B cell (primary cell): ENCODE measurements at regions not wholly inside any gene's neighbourhood (a gene's known extent, or its start where the extent isn't known, plus 50 kb on each side); places are given as distances from the start of the nearest gene placed in this dataset.

Source experiments
- ATAC-seq: fragments of 200-7000 bp; cut with Tn5 transposase; one replicate; pipeline ENCODE4 v1.10.0; 2021; ENCODE audit warnings: low read depth, mild to moderate bottlenecking, moderate number of reproducible peaks, moderate library complexity
- CTCF ChIA-PET: fragments of 350-600 bp; sonication (Branson Sonifier 250); formaldehyde crosslinking; loops from one replicate; lab custom pipeline; 2021; ENCODE audit warnings: antibody characterized with exemption, inconsistent platforms; lab: Charles Lee
- POLR2A ChIA-PET: fragments of 350-600 bp; sonication (Branson Sonifier 250); formaldehyde crosslinking; loops from one replicate; lab custom pipeline; 2021; ENCODE audit warnings: antibody characterized with exemption; lab: Charles Lee
- DNase-seq: peaks from one replicate; pipeline ENCODE4 v3.0.0; 2013
- H2AFZ ChIP-seq: 2 replicates; pipeline ENCODE4 v1.6.1; 2012; ENCODE audit warnings: mild to moderate bottlenecking, low read depth, low read length; ENCODE audit not compliant: insufficient read depth, poor library complexity, severe bottlenecking
- H3K27ac ChIP-seq, 2 donors: 1 replicate in 1 of 2; 2 replicates in 1 of 2; pipeline ENCODE4 v1.5.1; 2012 to 2013; ENCODE audit warnings: low read length in 2 of 2, mild to moderate bottlenecking in 2 of 2, moderate library complexity in 1 of 2
- H3K27me3 ChIP-seq, 4 experiments: fragments of 200-600 bp in 1 of 4; sonication (generic) in 1 of 4; replicated peaks in 1 of 4; 1 replicate in 2 of 4; 2 replicates in 2 of 4; pipeline versions ENCODE4 v1.6.1 to v1.7.0; 2013 to 2016; ENCODE audit warnings: low read length in 3 of 4, mild to moderate bottlenecking in 2 of 4, mixed read lengths in 1 of 4, moderate library complexity in 1 of 4; ENCODE audit not compliant: insufficient read depth in 4 of 4, control insufficient read depth in 3 of 4; ENCODE audit errors: control extremely low read depth in 1 of 4
- H3K36me3 ChIP-seq, 2 experiments: replicated peaks in 1 of 2; 1 replicate in 1 of 2; 2 replicates in 1 of 2; pipeline versions ENCODE4 v1.6.1 to v1.7.1; 2013; ENCODE audit warnings: low read length in 1 of 2; ENCODE audit not compliant: insufficient read depth in 2 of 2, control insufficient read depth in 1 of 2; ENCODE audit errors: control extremely low read depth in 1 of 2, extremely low read depth in 1 of 2
- H3K4me1 ChIP-seq, 2 donors: fragments of 200-600 bp in 1 of 2; sonication (generic) in 1 of 2; 1 replicate in 1 of 2; 2 replicates in 1 of 2; pipeline versions ENCODE4 v1.5.1 to v1.6.1; 2013 to 2017; ENCODE audit warnings: low read length in 2 of 2; ENCODE audit not compliant: control insufficient read depth in 2 of 2, insufficient read depth in 2 of 2
- H3K4me2 ChIP-seq: replicated peaks from 2 replicates; pipeline ENCODE3; 2012; ENCODE audit warnings: mild to moderate bottlenecking, low read depth, low read length; ENCODE audit not compliant: poor library complexity, severe bottlenecking
- H3K4me3 ChIP-seq, 5 experiments: fragments of 200-600 bp in 1 of 5; sonication (generic) in 1 of 5; 1 replicate in 3 of 5; 2 replicates in 2 of 5; pipeline versions ENCODE4 v1.5.1 to v1.7.0; 2011 to 2016; ENCODE audit warnings: low read length in 4 of 5, mild to moderate bottlenecking in 4 of 5, low read depth in 2 of 5, control low read depth in 1 of 5, moderate library complexity in 1 of 5; ENCODE audit not compliant: insufficient read depth in 1 of 5; ENCODE audit errors: control extremely low read depth in 1 of 5, extremely low read depth in 1 of 5
- H3K79me2 ChIP-seq: fragments of 200-600 bp; sonication (generic); one replicate; pipeline ENCODE4 v1.6.0; 2016; ENCODE audit warnings: low read length; ENCODE audit not compliant: control insufficient read depth, insufficient read depth
- H3K9ac ChIP-seq: fragments of 200-600 bp; sonication (generic); 2 replicates; pipeline ENCODE4 v1.6.1; 2017; ENCODE audit warnings: mild to moderate bottlenecking, low read length, moderate library complexity
- H3K9me3 ChIP-seq, 3 donors: one replicate each; pipeline versions ENCODE4 v1.6.1 to v1.7.1; 2013; ENCODE audit warnings: low read length in 2 of 3; ENCODE audit not compliant: control insufficient read depth in 2 of 3, insufficient read depth in 1 of 3; ENCODE audit errors: control extremely low read depth in 1 of 3
- H4K20me1 ChIP-seq: 2 replicates; pipeline ENCODE4 v1.6.0; 2012; ENCODE audit warnings: mild to moderate bottlenecking, low read length; ENCODE audit not compliant: insufficient read depth, control insufficient read depth, poor library complexity, severe bottlenecking
- H3K27ac Mint-ChIP-seq: one replicate; pipeline ENCODE4 v1.8.0; 2021; ENCODE audit warnings: mixed read lengths
- H3K27me3 Mint-ChIP-seq: one replicate; pipeline ENCODE4 v1.8.0; 2021; ENCODE audit warnings: mixed read lengths
- H3K4me1 Mint-ChIP-seq: one replicate; pipeline ENCODE4 v1.8.0; 2021; ENCODE audit warnings: mixed read lengths
- H3K4me3 Mint-ChIP-seq: one replicate; pipeline ENCODE4 v1.8.0; 2021; ENCODE audit warnings: mixed read lengths
- H3K9me3 Mint-ChIP-seq: one replicate; pipeline ENCODE4 v1.8.0; 2022; ENCODE audit warnings: mixed read lengths; ENCODE audit not compliant: insufficient read depth
- CTCF ChIP-seq: fragments of 200-600 bp; IDR thresholded peaks from one replicate; pipeline ENCODE4 v1.8.0; 2022; ENCODE audit warnings: antibody characterized with exemption, mild to moderate bottlenecking
- EZH2 ChIP-seq: IDR thresholded peaks from 2 replicates; pipeline ENCODE4 v1.6.1; 2012; ENCODE audit warnings: borderline replicate concordance, low read depth, mild to moderate bottlenecking, moderate library complexity, low read length; ENCODE audit not compliant: insufficient read depth, poor library complexity, severe bottlenecking
- WGBS: methylation state at CpG from one replicate; pipeline ENCODE4 v1.1.5; 2013; ENCODE audit warnings: missing lambda C conversion rate; ENCODE audit not compliant: insufficient coverage; 5-methylcytosine and 5-hydroxymethylcytosine counted together
- intact Hi-C: fragments of 100-400 bp; cut with micrococcal nuclease; formaldehyde crosslinking; loops from one replicate; pipeline ENCODE4 v1.10.0; 2022

- no peak overlapping the region for H3K27ac ChIP-seq
- no peak overlapping the region for H2AFZ ChIP-seq
- H3K4me2 ChIP-seq = no peak overlapping the region
- H3K4me3 ChIP-seq = no peak overlapping the region
- Mint-ChIP-seq H3K9me3 (no peaks in the 10 kb centered on the region), H3K4me3 (no peak overlapping the region), H3K27ac (no peak overlapping the region), H3K4me1 (no peaks in the 10 kb centered on the region), H3K27me3 (no peaks in the 10 kb centered on the region)
- H4K20me1 ChIP-seq = no peaks in the 10 kb centered on the region
- H3K9me3 ChIP-seq = no peaks in the 10 kb centered on the region
- H3K79me2 ChIP-seq = no peaks in the 10 kb centered on the region
- no peak overlapping the region for H3K9ac ChIP-seq
- ChIA-PET POLR2A (no interaction called here), CTCF (no interaction called here)
- intact Hi-C loops = no loop called here
- no peaks in the 10 kb centered on the region for H3K4me1 ChIP-seq
- ATAC-seq (no peak), DNase-seq (no peak)
- no peak for TF ChIP-seq CTCF
- no peak for TF ChIP-seq EZH2
- H3K27me3 ChIP-seq = no peaks in the 10 kb centered on the region
- H3K36me3 ChIP-seq = no peaks in the 10 kb centered on the region
- no CpG with 5 or more reads among the region's 2 CpGs for WGBS
Measured at GRCh38 chr18:38909972-38910371, 1344.4 kb upstream of the CELF4 start.

- Mint-ChIP-seq H3K27me3 (no peaks in the 10 kb centered on the region), H3K4me3 (no peak overlapping the region), H3K27ac (no peak overlapping the region), H3K9me3 (peaks cover 2% of the 10 kb centered on the region), H3K4me1 (no peaks in the 10 kb centered on the region)
- H2AFZ ChIP-seq = no peak overlapping the region
- H3K9ac ChIP-seq = no peak overlapping the region
- intact Hi-C loops = no loop called here
- TF ChIP-seq CTCF = no peak
- TF ChIP-seq EZH2 = no peak
- POLR2A ChIA-PET = no interaction called here
- WGBS = 50% methylated on average over 1 of the region's 2 CpGs
- no peaks in the 10 kb centered on the region for H3K9me3 ChIP-seq
- H4K20me1 ChIP-seq = no peaks in the 10 kb centered on the region
- H3K4me1 ChIP-seq = no peaks in the 10 kb centered on the region
- CTCF ChIA-PET = no interaction called here
- no peaks in the 10 kb centered on the region for H3K27me3 ChIP-seq
- DNase-seq (no peak), ATAC-seq (no peak)
- no peak overlapping the region for H3K4me3 ChIP-seq
- H3K79me2 ChIP-seq = no peaks in the 10 kb centered on the region
- H3K36me3 ChIP-seq = no peaks in the 10 kb centered on the region
- no peak overlapping the region for H3K4me2 ChIP-seq
- no peak overlapping the region for H3K27ac ChIP-seq
Measured at GRCh38 chr18:38902796-38903195, 1337.2 kb upstream of the CELF4 start.
